ENCODE measurements at regions not wholly inside any gene's neighbourhood (a gene's known extent, or its start where the extent isn't known, plus 50 kb on each side); places are given as distances from the start of the nearest gene placed in this dataset.

- TF ChIP-seq RFX5 (IDR thresholded peaks at IDR 0.05): no peak
- TF ChIP-seq, protein P1, sequence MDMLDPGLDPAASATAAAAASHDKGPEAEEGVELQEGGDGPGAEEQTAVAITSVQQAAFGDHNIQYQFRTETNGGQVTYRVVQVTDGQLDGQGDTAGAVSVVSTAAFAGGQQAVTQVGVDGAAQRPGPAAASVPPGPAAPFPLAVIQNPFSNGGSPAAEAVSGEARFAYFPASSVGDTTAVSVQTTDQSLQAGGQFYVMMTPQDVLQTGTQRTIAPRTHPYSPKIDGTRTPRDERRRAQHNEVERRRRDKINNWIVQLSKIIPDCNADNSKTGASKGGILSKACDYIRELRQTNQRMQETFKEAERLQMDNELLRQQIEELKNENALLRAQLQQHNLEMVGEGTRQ (IDR thresholded peaks at IDR 0.05): no peak
- TF ChIP-seq, protein P2, sequence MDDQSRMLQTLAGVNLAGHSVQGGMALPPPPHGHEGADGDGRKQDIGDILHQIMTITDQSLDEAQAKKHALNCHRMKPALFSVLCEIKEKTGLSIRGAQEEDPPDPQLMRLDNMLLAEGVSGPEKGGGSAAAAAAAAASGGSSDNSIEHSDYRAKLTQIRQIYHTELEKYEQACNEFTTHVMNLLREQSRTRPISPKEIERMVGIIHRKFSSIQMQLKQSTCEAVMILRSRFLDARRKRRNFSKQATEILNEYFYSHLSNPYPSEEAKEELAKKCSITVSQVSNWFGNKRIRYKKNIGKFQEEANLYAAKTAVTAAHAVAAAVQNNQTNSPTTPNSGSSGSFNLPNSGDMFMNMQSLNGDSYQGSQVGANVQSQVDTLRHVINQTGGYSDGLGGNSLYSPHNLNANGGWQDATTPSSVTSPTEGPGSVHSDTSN (IDR thresholded peaks at IDR 0.05): no peak
- TF ChIP-seq EP300 (IDR thresholded peaks at IDR 0.05): no peak
- TF ChIP-seq, protein P3, sequence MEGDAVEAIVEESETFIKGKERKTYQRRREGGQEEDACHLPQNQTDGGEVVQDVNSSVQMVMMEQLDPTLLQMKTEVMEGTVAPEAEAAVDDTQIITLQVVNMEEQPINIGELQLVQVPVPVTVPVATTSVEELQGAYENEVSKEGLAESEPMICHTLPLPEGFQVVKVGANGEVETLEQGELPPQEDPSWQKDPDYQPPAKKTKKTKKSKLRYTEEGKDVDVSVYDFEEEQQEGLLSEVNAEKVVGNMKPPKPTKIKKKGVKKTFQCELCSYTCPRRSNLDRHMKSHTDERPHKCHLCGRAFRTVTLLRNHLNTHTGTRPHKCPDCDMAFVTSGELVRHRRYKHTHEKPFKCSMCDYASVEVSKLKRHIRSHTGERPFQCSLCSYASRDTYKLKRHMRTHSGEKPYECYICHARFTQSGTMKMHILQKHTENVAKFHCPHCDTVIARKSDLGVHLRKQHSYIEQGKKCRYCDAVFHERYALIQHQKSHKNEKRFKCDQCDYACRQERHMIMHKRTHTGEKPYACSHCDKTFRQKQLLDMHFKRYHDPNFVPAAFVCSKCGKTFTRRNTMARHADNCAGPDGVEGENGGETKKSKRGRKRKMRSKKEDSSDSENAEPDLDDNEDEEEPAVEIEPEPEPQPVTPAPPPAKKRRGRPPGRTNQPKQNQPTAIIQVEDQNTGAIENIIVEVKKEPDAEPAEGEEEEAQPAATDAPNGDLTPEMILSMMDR (IDR thresholded peaks at IDR 0.05): no peak
- no peak for TF ChIP-seq EHMT2 (IDR thresholded peaks at IDR 0.05; ENCODE audit: low read depth)
These were observed 140.6 kb downstream of the ARSF start for GRCh38 chrX:3181846-3182245.

All from A549 (cell line).